DND-41 (cell line): ENCODE measurements at regions not wholly inside any gene's neighbourhood (a gene's known extent, or its start where the extent isn't known, plus 50 kb on each side); places are given as distances from the start of the nearest gene placed in this dataset.

Source experiments
- CTCF ChIP-seq: IDR thresholded peaks from 2 replicates; pipeline ENCODE4 v1.5.1; 2012; ENCODE audit warnings: borderline replicate concordance, low read length, moderate library complexity, mild to moderate bottlenecking; ENCODE audit not compliant: poor library complexity, severe bottlenecking; ENCODE audit errors: extremely low read depth
- EZH2 ChIP-seq: IDR thresholded peaks from 3 replicates; pipeline ENCODE4 v1.6.1; 2012; ENCODE audit warnings: borderline replicate concordance, low read depth, mild to moderate bottlenecking, moderate library complexity, low read length, inconsistent platforms; ENCODE audit not compliant: severe bottlenecking

- TF ChIP-seq CTCF, result peak; percentile 64
- TF ChIP-seq EZH2, result no peak
Observed at GRCh38 chr4:74671080-74671698, 123.1 kb downstream of the BTC start.
